CD4-positive, CD25-positive, alpha-beta regulatory T cell (primary cell): ENCODE measurements at regions not wholly inside any gene's neighbourhood (a gene's known extent, or its start where the extent isn't known, plus 50 kb on each side); places are given as distances from the start of the nearest gene placed in this dataset.
A peak's percentile ranks its signal among the peaks of the same experiment; 100 is the strongest.

ENCODE experiments used
- ATAC-seq, 2 donors: fragments of 150-1000 bp; cut with Tn5 transposase; one replicate each; pipeline ENCODE4 v1.10.0; 2021; ENCODE audit warnings: low read depth in 2 of 2, moderate number of reproducible peaks in 2 of 2, moderate library complexity in 1 of 2
- DNase-seq, 3 donors: peaks; one replicate each; pipeline versions ENCODE4 v3.0.0 to v3.0.0-alpha.2; 2012 to 2022; ENCODE audit warnings: mixed read lengths in 1 of 3
- H3K27ac ChIP-seq: one replicate; pipeline ENCODE4 v1.7.0; 2013; ENCODE audit warnings: mild to moderate bottlenecking, low read length; ENCODE audit not compliant: insufficient read depth, poor library complexity, severe bottlenecking
- H3K27me3 ChIP-seq: one replicate; pipeline ENCODE4 v1.7.0; 2013; ENCODE audit warnings: low read length; ENCODE audit not compliant: control insufficient read depth, insufficient read depth
- H3K36me3 ChIP-seq: one replicate; pipeline ENCODE4 v1.7.0; 2013; ENCODE audit warnings: mild to moderate bottlenecking, low read length, moderate library complexity; ENCODE audit not compliant: control insufficient read depth, insufficient read depth
- H3K4me1 ChIP-seq: 2 replicates; pipeline ENCODE4 v1.7.0; 2013; ENCODE audit warnings: mild to moderate bottlenecking, low read length; ENCODE audit not compliant: insufficient read depth, control insufficient read depth, poor library complexity, severe bottlenecking
- H3K4me3 ChIP-seq: one replicate; pipeline ENCODE4 v1.7.0; 2013; ENCODE audit warnings: low read depth, mild to moderate bottlenecking, low read length, moderate library complexity
- H3K9me3 ChIP-seq, 2 experiments: 1 replicate in 1 of 2; 2 replicates in 1 of 2; pipeline ENCODE4 v1.7.0; 2013; ENCODE audit warnings: low read length in 2 of 2, mild to moderate bottlenecking in 1 of 2, moderate library complexity in 1 of 2; ENCODE audit not compliant: control insufficient read depth in 2 of 2
- H3K27ac Mint-ChIP-seq, 3 donors: one replicate each; pipeline ENCODE4 v1.8.0; 2020 to 2022; ENCODE audit warnings: mild to moderate bottlenecking in 3 of 3, mixed read lengths in 3 of 3, moderate library complexity in 2 of 3
- H3K27me3 Mint-ChIP-seq: one replicate; pipeline ENCODE4 v1.8.0; 2022; ENCODE audit warnings: mild to moderate bottlenecking, mixed read lengths
- H3K36me3 Mint-ChIP-seq: one replicate; pipeline ENCODE4 v1.8.0; 2020; ENCODE audit warnings: mixed read lengths
- H3K4me1 Mint-ChIP-seq, 4 donors: one replicate each; pipeline ENCODE4 v1.8.0; 2020 to 2022; ENCODE audit warnings: mixed read lengths in 4 of 4, mild to moderate bottlenecking in 1 of 4
- H3K4me3 Mint-ChIP-seq, 4 donors: one replicate each; pipeline ENCODE4 v1.8.0; 2020 to 2022; ENCODE audit warnings: mild to moderate bottlenecking in 4 of 4, mixed read lengths in 4 of 4, moderate library complexity in 3 of 4
- H3K9me3 Mint-ChIP-seq, 7 donors: one replicate each; pipeline ENCODE4 v1.8.0; 2020 to 2022; ENCODE audit warnings: mixed read lengths in 7 of 7, mild to moderate bottlenecking in 3 of 7, moderate library complexity in 2 of 7

- Histone ChIP-seq H3K36me3 (no peaks in the 10 kb centered on the region), H3K4me3 (no peak overlapping the region), H3K27me3 (no peaks in the 10 kb centered on the region), H3K27ac (no peak overlapping the region), H3K9me3 (no peaks in the 10 kb centered on the region), H3K4me1 (no peaks in the 10 kb centered on the region)
- Mint-ChIP-seq H3K9me3 (no peaks in the 10 kb centered on the region), H3K36me3 (no peaks in the 10 kb centered on the region), H3K27ac (no peak overlapping the region), H3K4me1 (peaks cover 0 to 24% (median 10%) of the 10 kb centered on the region in 4 donors), H3K27me3 (peaks cover 6% of the 10 kb centered on the region), H3K4me3 (no peak overlapping the region)
- DNase-seq (no peak), ATAC-seq (no peak)
These were observed 82.0 kb upstream of the HIVEP3 start for GRCh38 chr1:42000766-42001165.

- no peaks in the 10 kb centered on the region for H3K9me3 Mint-ChIP-seq
- H3K4me3 Mint-ChIP-seq: no peak overlapping the region
- no peak for DNase-seq
- no peaks in the 10 kb centered on the region for H3K36me3 ChIP-seq
- peaks cover 6% of the 10 kb centered on the region for H3K27me3 Mint-ChIP-seq
- H3K4me1 Mint-ChIP-seq: peaks cover 6 to 26% (median 12%) of the 10 kb centered on the region in 4 donors
- no peak overlapping the region for H3K27ac Mint-ChIP-seq
- H3K36me3 Mint-ChIP-seq: no peaks in the 10 kb centered on the region
- H3K4me3 ChIP-seq: no peak overlapping the region
- no peaks in the 10 kb centered on the region for H3K4me1 ChIP-seq
- H3K27ac ChIP-seq: no peak overlapping the region
- no peak for ATAC-seq
- no peaks in the 10 kb centered on the region for H3K9me3 ChIP-seq
- H3K27me3 ChIP-seq: no peaks in the 10 kb centered on the region
These were observed 81.2 kb upstream of the HIVEP3 start for GRCh38 chr1:41999884-42000283.

- no peaks in the 10 kb centered on the region for H3K36me3 ChIP-seq
- no peak overlapping the region for H3K4me3 ChIP-seq
- Mint-ChIP-seq H3K27ac (no peak overlapping the region), H3K27me3 (no peaks in the 10 kb centered on the region), H3K4me1 (peaks cover 10 to 31% (median 13%) of the 10 kb centered on the region in 4 donors), H3K9me3 (peaks cover 0 to 1% (median 0%) of the 10 kb centered on the region in 7 donors), H3K4me3 (no peak overlapping the region), H3K36me3 (no peaks in the 10 kb centered on the region)
- no peak overlapping the region for H3K27ac ChIP-seq
- H3K27me3 ChIP-seq: no peaks in the 10 kb centered on the region
- ATAC-seq: no peak
- H3K4me1 ChIP-seq: no peaks in the 10 kb centered on the region
- no peaks in the 10 kb centered on the region for H3K9me3 ChIP-seq
- no peak for DNase-seq
These were observed 79.5 kb upstream of the HIVEP3 start for GRCh38 chr1:41998250-41998649.

GRCh38 chr1:41997153-41997552, 78.4 kb upstream of the HIVEP3 start:
- H3K36me3 ChIP-seq: no peaks in the 10 kb centered on the region
- H3K27ac ChIP-seq: no peak overlapping the region
- Mint-ChIP-seq H3K27me3 (no peaks in the 10 kb centered on the region), H3K4me1 (peaks cover 10 to 31% (median 13%) of the 10 kb centered on the region in 4 donors), H3K27ac (no peak overlapping the region), H3K9me3 (peaks cover 0 to 1% (median 0%) of the 10 kb centered on the region in 7 donors), H3K36me3 (no peaks in the 10 kb centered on the region), H3K4me3 (no peak overlapping the region)
- H3K9me3 ChIP-seq: no peaks in the 10 kb centered on the region
- no peak overlapping the region for H3K4me3 ChIP-seq
- H3K4me1 ChIP-seq: no peaks in the 10 kb centered on the region
- DNase-seq (no peak), ATAC-seq (no peak)
- H3K27me3 ChIP-seq: no peaks in the 10 kb centered on the region

- Histone ChIP-seq H3K4me3 (no peak overlapping the region), H3K9me3 (no peaks in the 10 kb centered on the region), H3K27me3 (no peaks in the 10 kb centered on the region), H3K27ac (no peak overlapping the region), H3K36me3 (no peaks in the 10 kb centered on the region), H3K4me1 (no peaks in the 10 kb centered on the region)
- H3K36me3 Mint-ChIP-seq: no peaks in the 10 kb centered on the region
- ATAC-seq: no peak
- H3K4me3 Mint-ChIP-seq: no peak overlapping the region
- H3K9me3 Mint-ChIP-seq: peaks cover 0 to 1% (median 0%) of the 10 kb centered on the region in 7 donors
- no peaks in the 10 kb centered on the region for H3K27me3 Mint-ChIP-seq
- DNase-seq: no peak
- peaks cover 10 to 27% (median 13%) of the 10 kb centered on the region in 4 donors for H3K4me1 Mint-ChIP-seq
- peak overlapping the region in 1 of 3 donors; percentile 34 for H3K27ac Mint-ChIP-seq
These were observed 76.9 kb upstream of the HIVEP3 start for GRCh38 chr1:41995441-41996130.

- H3K9me3 ChIP-seq: no peaks in the 10 kb centered on the region
- H3K36me3 ChIP-seq: no peaks in the 10 kb centered on the region
- H3K27ac Mint-ChIP-seq: no peak overlapping the region
- no peaks in the 10 kb centered on the region for H3K27me3 ChIP-seq
- no peak overlapping the region for H3K27ac ChIP-seq
- ATAC-seq (no peak), DNase-seq (no peak)
- no peaks in the 10 kb centered on the region for H3K4me1 ChIP-seq
- H3K4me1 Mint-ChIP-seq: peaks cover 7 to 26% (median 13%) of the 10 kb centered on the region in 4 donors
- no peak overlapping the region for H3K4me3 ChIP-seq
- no peaks in the 10 kb centered on the region for H3K27me3 Mint-ChIP-seq
- no peak overlapping the region for H3K4me3 Mint-ChIP-seq
- no peaks in the 10 kb centered on the region for H3K36me3 Mint-ChIP-seq
- H3K9me3 Mint-ChIP-seq: peaks cover 0 to 1% (median 0%) of the 10 kb centered on the region in 7 donors
These were observed 75.6 kb upstream of the HIVEP3 start for GRCh38 chr1:41994195-41994894.

- Histone ChIP-seq H3K27me3 (no peaks in the 10 kb centered on the region), H3K9me3 (no peaks in the 10 kb centered on the region), H3K4me1 (peaks cover 13% of the 10 kb centered on the region), H3K36me3 (no peaks in the 10 kb centered on the region), H3K27ac (no peak overlapping the region), H3K4me3 (no peak overlapping the region)
- Mint-ChIP-seq H3K27me3 (no peaks in the 10 kb centered on the region), H3K27ac (no peak overlapping the region), H3K9me3 (peaks cover 0 to 4% (median 0%) of the 10 kb centered on the region in 7 donors), H3K36me3 (no peaks in the 10 kb centered on the region), H3K4me3 (no peak overlapping the region), H3K4me1 (peaks cover 12 to 37% (median 20%) of the 10 kb centered on the region in 4 donors)
- no peak for DNase-seq
- ATAC-seq: no peak
These were observed 64.7 kb upstream of the HIVEP3 start for GRCh38 chr1:41983451-41983850.
